ENCODE measurements at regions not wholly inside any gene's neighbourhood (a gene's known extent, or its start where the extent isn't known, plus 50 kb on each side); places are given as distances from the start of the nearest gene placed in this dataset.

- H3K27ac Mint-ChIP-seq (ENCODE audit: unreplicated experiment), result no peak overlapping the region
- H3K4me3 Mint-ChIP-seq (ENCODE audit: unreplicated experiment), result no peak overlapping the region
- H3K4me1 Mint-ChIP-seq (ENCODE audit: low read depth, unreplicated experiment), result no peaks in the 10 kb centered on the region
- DNase-seq, result no peak
- no peaks in the 10 kb centered on the region for H3K9me3 ChIP-seq
- ChIA-PET CTCF (no interaction called here), POLR2A (no interaction called here)
- intact Hi-C loops (cut with micrococcal nuclease; ENCODE audit: unreplicated experiment), result no loop called here
- H3K27me3 ChIP-seq (replicated peaks; ENCODE audit: control insufficient read depth, insufficient read depth, low read length), result no peaks in the 10 kb centered on the region
- peaks cover 3% of the 10 kb centered on the region for H3K27me3 Mint-ChIP-seq (ENCODE audit: insufficient read depth, unreplicated experiment)
- no peaks in the 10 kb centered on the region for H3K4me1 ChIP-seq
- H3K36me3 Mint-ChIP-seq (ENCODE audit: insufficient read depth, unreplicated experiment), result no peaks in the 10 kb centered on the region
- H3K9me3 Mint-ChIP-seq (ENCODE audit: unreplicated experiment), result no peaks in the 10 kb centered on the region
- H3K36me3 ChIP-seq (ENCODE audit: control insufficient read depth, insufficient read depth, low read length), result no peaks in the 10 kb centered on the region
- no TSS peak for BruUV-seq (replicated peaks)
- H3K4me3 ChIP-seq (ENCODE audit: low read depth, low read length), result no peak overlapping the region
- TF ChIP-seq, protein P1, sequence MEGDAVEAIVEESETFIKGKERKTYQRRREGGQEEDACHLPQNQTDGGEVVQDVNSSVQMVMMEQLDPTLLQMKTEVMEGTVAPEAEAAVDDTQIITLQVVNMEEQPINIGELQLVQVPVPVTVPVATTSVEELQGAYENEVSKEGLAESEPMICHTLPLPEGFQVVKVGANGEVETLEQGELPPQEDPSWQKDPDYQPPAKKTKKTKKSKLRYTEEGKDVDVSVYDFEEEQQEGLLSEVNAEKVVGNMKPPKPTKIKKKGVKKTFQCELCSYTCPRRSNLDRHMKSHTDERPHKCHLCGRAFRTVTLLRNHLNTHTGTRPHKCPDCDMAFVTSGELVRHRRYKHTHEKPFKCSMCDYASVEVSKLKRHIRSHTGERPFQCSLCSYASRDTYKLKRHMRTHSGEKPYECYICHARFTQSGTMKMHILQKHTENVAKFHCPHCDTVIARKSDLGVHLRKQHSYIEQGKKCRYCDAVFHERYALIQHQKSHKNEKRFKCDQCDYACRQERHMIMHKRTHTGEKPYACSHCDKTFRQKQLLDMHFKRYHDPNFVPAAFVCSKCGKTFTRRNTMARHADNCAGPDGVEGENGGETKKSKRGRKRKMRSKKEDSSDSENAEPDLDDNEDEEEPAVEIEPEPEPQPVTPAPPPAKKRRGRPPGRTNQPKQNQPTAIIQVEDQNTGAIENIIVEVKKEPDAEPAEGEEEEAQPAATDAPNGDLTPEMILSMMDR (IDR thresholded peaks at IDR 0.05; ENCODE audit: insufficient read depth in 1 of 2, low read depth in 1 of 2, low read length in 1 of 2, severe bottlenecking in 1 of 2, unreplicated experiment in 1 of 2), result no peak
Measured at GRCh38 chr2:56537756-56538155, 354.0 kb downstream of the CCDC85A start.

DNA sequence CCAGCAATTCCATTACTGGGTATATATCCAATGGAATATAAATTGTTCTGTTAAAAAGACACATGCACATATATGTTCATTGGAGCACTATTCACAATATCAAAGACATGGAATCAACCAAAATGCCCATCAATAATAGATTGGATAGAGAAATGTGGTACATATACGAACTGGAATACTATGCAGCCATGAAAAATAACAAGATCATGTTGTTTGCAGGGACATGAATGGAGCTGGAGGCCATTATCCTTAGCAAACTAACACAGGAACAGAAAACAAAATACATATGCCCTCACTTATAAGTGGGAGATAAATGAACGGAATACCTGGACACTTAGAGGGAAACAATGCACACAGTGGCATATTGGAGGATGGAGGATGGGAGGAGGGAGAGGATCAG lies 355.8 kb downstream of the CCDC85A start:
- H3K27me3 Mint-ChIP-seq (ENCODE audit: insufficient read depth, unreplicated experiment), result peaks cover 7% of the 10 kb centered on the region
- H3K36me3 Mint-ChIP-seq (ENCODE audit: insufficient read depth, unreplicated experiment), result no peaks in the 10 kb centered on the region
- Histone ChIP-seq H3K36me3 (ENCODE audit: control insufficient read depth, insufficient read depth, low read length) (no peaks in the 10 kb centered on the region), H3K4me1 (no peaks in the 10 kb centered on the region), H3K27me3 (replicated peaks; ENCODE audit: control insufficient read depth, insufficient read depth, low read length) (no peaks in the 10 kb centered on the region), H3K4me3 (ENCODE audit: low read depth, low read length) (no peak overlapping the region), H3K9me3 (no peaks in the 10 kb centered on the region)
- POLR2A ChIA-PET, result no interaction called here
- BruUV-seq (replicated peaks), result no TSS peak
- TF ChIP-seq, protein P1 (IDR thresholded peaks at IDR 0.05; ENCODE audit: insufficient read depth in 1 of 2, low read depth in 1 of 2, low read length in 1 of 2, severe bottlenecking in 1 of 2, unreplicated experiment in 1 of 2), result no peak
- no peaks in the 10 kb centered on the region for H3K4me1 Mint-ChIP-seq (ENCODE audit: low read depth, unreplicated experiment)
- CTCF ChIA-PET, result no interaction called here
- intact Hi-C loops (cut with micrococcal nuclease; ENCODE audit: unreplicated experiment), result no loop called here
- H3K4me3 Mint-ChIP-seq (ENCODE audit: unreplicated experiment), result no peak overlapping the region
- H3K27ac Mint-ChIP-seq (ENCODE audit: unreplicated experiment), result no peak overlapping the region
- no peak for DNase-seq
- H3K9me3 Mint-ChIP-seq (ENCODE audit: unreplicated experiment), result no peaks in the 10 kb centered on the region

DNA sequence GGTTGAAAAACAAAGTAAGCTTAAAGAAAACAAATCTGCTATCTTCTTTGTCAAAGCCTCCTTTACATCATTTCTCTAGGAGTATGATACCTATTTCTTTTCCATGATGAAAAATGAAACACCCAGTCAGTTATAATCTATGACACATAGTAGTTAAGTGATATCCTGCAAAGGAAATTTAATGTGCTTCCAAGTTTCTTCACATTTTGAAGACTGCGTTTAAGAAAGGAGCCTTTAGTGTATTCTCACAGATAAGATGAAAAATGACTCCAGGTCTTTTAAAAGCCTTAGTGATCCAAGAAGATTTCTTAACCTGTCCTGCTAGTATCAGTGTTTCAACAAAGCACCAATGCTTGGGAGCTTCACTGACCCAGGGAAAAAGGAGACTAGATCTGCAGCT lies 356.7 kb downstream of the CCDC85A start:
- no TSS peak for BruUV-seq (replicated peaks)
- Mint-ChIP-seq H3K4me1 (ENCODE audit: low read depth, unreplicated experiment) (no peaks in the 10 kb centered on the region), H3K27me3 (ENCODE audit: insufficient read depth, unreplicated experiment) (peaks cover 5% of the 10 kb centered on the region), H3K9me3 (ENCODE audit: unreplicated experiment) (no peaks in the 10 kb centered on the region), H3K27ac (ENCODE audit: unreplicated experiment) (no peak overlapping the region), H3K4me3 (ENCODE audit: unreplicated experiment) (no peak overlapping the region), H3K36me3 (ENCODE audit: insufficient read depth, unreplicated experiment) (no peaks in the 10 kb centered on the region)
- Histone ChIP-seq H3K4me3 (ENCODE audit: low read depth, low read length) (no peak overlapping the region), H3K36me3 (ENCODE audit: control insufficient read depth, insufficient read depth, low read length) (no peaks in the 10 kb centered on the region), H3K4me1 (no peaks in the 10 kb centered on the region), H3K27me3 (replicated peaks; ENCODE audit: control insufficient read depth, insufficient read depth, low read length) (no peaks in the 10 kb centered on the region), H3K9me3 (no peaks in the 10 kb centered on the region)
- ChIA-PET POLR2A (no interaction called here), CTCF (no interaction called here)
- no peak for DNase-seq
- intact Hi-C loops (cut with micrococcal nuclease; ENCODE audit: unreplicated experiment), result no loop called here
- TF ChIP-seq, protein P1 (IDR thresholded peaks at IDR 0.05; ENCODE audit: insufficient read depth in 1 of 2, low read depth in 1 of 2, low read length in 1 of 2, severe bottlenecking in 1 of 2, unreplicated experiment in 1 of 2), result no peak

All from Caco-2 (cell line).